ENCODE measurements at regions not wholly inside any gene's neighbourhood (a gene's known extent, or its start where the extent isn't known, plus 50 kb on each side); places are given as distances from the start of the nearest gene placed in this dataset.

DNA sequence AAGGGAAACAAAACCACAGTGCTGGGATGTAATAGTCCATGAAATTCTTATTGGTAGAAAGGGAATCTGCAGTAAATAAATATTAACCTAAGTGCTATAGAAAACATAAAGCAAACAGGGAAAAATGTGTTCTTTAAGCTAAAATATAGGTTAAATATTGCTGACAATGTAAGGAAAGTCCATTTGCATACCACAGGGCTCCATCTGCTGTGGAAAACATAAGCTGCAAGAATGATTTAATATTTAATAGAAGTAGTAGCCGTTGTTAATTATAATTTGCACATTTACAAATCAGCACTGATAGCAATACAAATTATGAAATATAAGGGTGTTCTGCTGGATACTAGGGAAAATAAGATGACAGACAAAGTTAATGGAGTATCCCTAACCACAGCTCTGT lies 444.9 kb upstream of the PKN2 start:
- ATAC-seq (no peak), DNase-seq (ENCODE audit: low spot score) (no peak)
- Mint-ChIP-seq H3K4me3 (no peak overlapping the region), H3K27ac (no peak overlapping the region), H3K36me3 (peaks cover 28% of the 10 kb centered on the region), H3K9me3 (peaks cover 34% of the 10 kb centered on the region), H3K27me3 (ENCODE audit: low read depth) (peaks cover 5% of the 10 kb centered on the region; the same call in 1 of the 2 replicates), H3K4me1 (peaks cover 8% of the 10 kb centered on the region)
- TF ChIP-seq ZNF121 (CRISPR knock-in tag; IDR thresholded peaks at IDR 0.05), result no peak
- no peak for TF ChIP-seq GABPB1 (CRISPR knock-in tag; IDR thresholded peaks at IDR 0.05)
- no peak for TF ChIP-seq ZNF138 (CRISPR knock-in tag; conservative IDR thresholded peaks at IDR 0.05)
- TF ChIP-seq ETV6 (CRISPR knock-in tag; IDR thresholded peaks at IDR 0.05), result no peak
- no peak for TF ChIP-seq ATF3 (CRISPR knock-in tag; conservative IDR thresholded peaks at IDR 0.05)
- TF ChIP-seq MYBL2 (CRISPR knock-in tag; IDR thresholded peaks at IDR 0.05), result no peak
- TF ChIP-seq HMGA2 (CRISPR knock-in tag; IDR thresholded peaks at IDR 0.05), result no peak
- TF ChIP-seq ERG (CRISPR knock-in tag; IDR thresholded peaks at IDR 0.05), result no peak
- TF ChIP-seq ATF1 (CRISPR knock-in tag; IDR thresholded peaks at IDR 0.05), result no peak
- TF ChIP-seq RORB (CRISPR knock-in tag; IDR thresholded peaks at IDR 0.05), result no peak
- no peak for TF ChIP-seq GRHL2 (CRISPR knock-in tag; IDR thresholded peaks at IDR 0.05; ENCODE audit: insufficient replicate concordance, severe bottlenecking)
- no peak for TF ChIP-seq NR1H2 (CRISPR knock-in tag; IDR thresholded peaks at IDR 0.05)
- no peak for TF ChIP-seq ZNF232 (CRISPR knock-in tag; IDR thresholded peaks at IDR 0.05)
- no peak for TF ChIP-seq USF2 (CRISPR knock-in tag; IDR thresholded peaks at IDR 0.05)
- ChIA-PET POLR2A (no interaction called here), CTCF (interaction anchor here (1.4 kb wide), 1 partner anchor 11 kb away, joined by 4 read pairs; no protein-coding TSS in a partner anchor)

DNA sequence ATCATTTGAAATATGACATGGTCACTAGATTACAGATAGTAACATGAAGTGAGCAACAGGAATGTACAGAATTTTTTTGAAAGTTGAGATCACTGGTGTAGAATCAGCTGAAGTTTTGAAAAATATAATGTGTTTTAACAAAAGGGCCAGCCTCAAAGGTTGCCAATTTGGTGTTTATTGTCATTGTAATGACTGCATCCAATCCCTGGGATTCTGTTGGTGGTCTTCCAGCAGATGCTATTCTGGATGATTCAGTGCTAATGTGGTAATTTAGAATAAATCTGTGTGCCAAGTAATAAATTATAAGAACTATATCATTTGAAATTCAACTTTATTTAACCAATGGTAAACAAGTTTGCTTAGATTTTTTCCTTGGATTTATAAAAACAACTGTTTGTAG lies 436.4 kb upstream of the PKN2 start:
- DNase-seq (ENCODE audit: low spot score), result no peak

More for the DNA sequence above, 436.4 kb upstream of the PKN2 start:
- no peak overlapping the region for H3K27ac Mint-ChIP-seq
- no peak for TF ChIP-seq ZNF219 (CRISPR knock-in tag; IDR thresholded peaks at IDR 0.05; ENCODE audit: borderline replicate concordance)
- TF ChIP-seq EMX1 (CRISPR knock-in tag; IDR thresholded peaks at IDR 0.05), result no peak
- no peak for TF ChIP-seq CTCF (IDR thresholded peaks at IDR 0.05)
- no peak for TF ChIP-seq NR1H2 (CRISPR knock-in tag; IDR thresholded peaks at IDR 0.05)
- TF ChIP-seq SOX15 (CRISPR knock-in tag; IDR thresholded peaks at IDR 0.05), result no peak
- TF ChIP-seq GTF2I (CRISPR knock-in tag; conservative IDR thresholded peaks at IDR 0.05), result no peak
- no peak for TF ChIP-seq CREM (CRISPR knock-in tag; IDR thresholded peaks at IDR 0.05)
- TF ChIP-seq ATF2 (CRISPR knock-in tag; IDR thresholded peaks at IDR 0.05; ENCODE audit: borderline replicate concordance, low read depth), result no peak
- TF ChIP-seq ZNF416 (CRISPR knock-in tag; IDR thresholded peaks at IDR 0.05), result no peak
- TF ChIP-seq ESRRA (CRISPR knock-in tag; IDR thresholded peaks at IDR 0.05; ENCODE audit: borderline replicate concordance), result no peak
- TF ChIP-seq MYBL2 (CRISPR knock-in tag; IDR thresholded peaks at IDR 0.05), result no peak
- TF ChIP-seq ZNF532 (CRISPR knock-in tag; IDR thresholded peaks at IDR 0.05; ENCODE audit: borderline replicate concordance), result no peak
- ATAC-seq, result no peak
- peaks cover 12% of the 10 kb centered on the region for H3K36me3 Mint-ChIP-seq
- peaks cover 3% of the 10 kb centered on the region; the same call in 1 of the 2 replicates for H3K27me3 Mint-ChIP-seq (ENCODE audit: low read depth)
- ChIA-PET CTCF (no interaction called here), POLR2A (interaction anchor here (0.7 kb wide), 1 partner anchor 90 kb away, joined by 3 read pairs; no protein-coding TSS in a partner anchor)
- no peak overlapping the region for H3K4me3 Mint-ChIP-seq
- H3K4me1 Mint-ChIP-seq, result peaks cover 14% of the 10 kb centered on the region
- peaks cover 16% of the 10 kb centered on the region for H3K9me3 Mint-ChIP-seq
